Erythroblast (primary cell): ENCODE measurements at regions not wholly inside any gene's neighbourhood (a gene's known extent, or its start where the extent isn't known, plus 50 kb on each side); places are given as distances from the start of the nearest gene placed in this dataset.

Experiments
- GATA1 ChIP-seq: IDR thresholded peaks from 2 replicates; pipeline ENCODE4 v1.6.1; 2011; ENCODE audit warnings: low read depth, mild to moderate bottlenecking, control low read depth, low read length, moderate library complexity
- POLR2A ChIP-seq: IDR thresholded peaks from 2 replicates; pipeline ENCODE4 v1.6.1; 2011; ENCODE audit warnings: mild to moderate bottlenecking, low read length

DNA sequence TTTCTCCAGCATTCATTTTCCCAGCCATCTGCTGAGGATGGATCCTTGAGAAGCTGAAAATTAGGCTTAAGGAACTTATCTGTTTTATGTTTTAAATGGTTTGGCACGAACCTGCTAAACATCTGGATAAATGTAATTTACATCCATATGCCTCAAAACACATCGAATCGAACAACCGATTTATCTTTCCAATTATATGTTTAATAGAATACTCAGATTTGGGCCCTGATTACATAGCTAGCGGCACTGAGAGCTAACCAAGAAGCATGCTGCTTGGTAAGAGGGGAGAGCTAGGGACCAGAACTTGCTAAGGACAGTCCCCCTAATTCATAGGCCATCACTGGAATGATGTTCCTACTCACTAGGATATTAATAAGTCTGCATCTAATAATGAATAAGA lies 144.4 kb downstream of the BUB3 start:
- TF ChIP-seq POLR2A = no peak
- no peak for TF ChIP-seq GATA1
